Osteocyte (in vitro differentiated cells): ENCODE measurements at regions not wholly inside any gene's neighbourhood (a gene's known extent, or its start where the extent isn't known, plus 50 kb on each side); places are given as distances from the start of the nearest gene placed in this dataset.

Experiments used
- DNase-seq: peaks from one replicate; pipeline ENCODE4 v3.0.0; 2021; ENCODE audit warnings: mixed read lengths; ENCODE audit not compliant: unreplicated experiment; ENCODE audit errors: extremely low spot score
- H3K27ac Mint-ChIP-seq: one replicate; pipeline ENCODE4 v1.8.0; 2021; ENCODE audit warnings: mild to moderate bottlenecking, mixed read lengths; ENCODE audit not compliant: unreplicated experiment
- H3K27me3 Mint-ChIP-seq: one replicate; pipeline ENCODE4 v1.8.0; 2021; ENCODE audit warnings: mixed read lengths; ENCODE audit not compliant: unreplicated experiment
- H3K36me3 Mint-ChIP-seq: one replicate; pipeline ENCODE4 v1.8.0; 2021; ENCODE audit warnings: mixed read lengths; ENCODE audit not compliant: unreplicated experiment
- H3K4me1 Mint-ChIP-seq: one replicate; pipeline ENCODE4 v1.8.0; 2021; ENCODE audit warnings: mixed read lengths; ENCODE audit not compliant: unreplicated experiment
- H3K4me3 Mint-ChIP-seq: one replicate; pipeline ENCODE4 v1.8.0; 2021; ENCODE audit warnings: mild to moderate bottlenecking, moderate library complexity, mixed read lengths; ENCODE audit not compliant: unreplicated experiment
- H3K9me3 Mint-ChIP-seq: one replicate; pipeline ENCODE4 v1.8.0; 2021; ENCODE audit warnings: mixed read lengths; ENCODE audit not compliant: unreplicated experiment
- CTCF ChIP-seq: fragments of 200-600 bp; sonication (generic); IDR thresholded peaks from 2 replicates; pipeline ENCODE4 v1.5.0; 2021; ENCODE audit warnings: antibody characterized with exemption, mild to moderate bottlenecking, moderate library complexity

DNA sequence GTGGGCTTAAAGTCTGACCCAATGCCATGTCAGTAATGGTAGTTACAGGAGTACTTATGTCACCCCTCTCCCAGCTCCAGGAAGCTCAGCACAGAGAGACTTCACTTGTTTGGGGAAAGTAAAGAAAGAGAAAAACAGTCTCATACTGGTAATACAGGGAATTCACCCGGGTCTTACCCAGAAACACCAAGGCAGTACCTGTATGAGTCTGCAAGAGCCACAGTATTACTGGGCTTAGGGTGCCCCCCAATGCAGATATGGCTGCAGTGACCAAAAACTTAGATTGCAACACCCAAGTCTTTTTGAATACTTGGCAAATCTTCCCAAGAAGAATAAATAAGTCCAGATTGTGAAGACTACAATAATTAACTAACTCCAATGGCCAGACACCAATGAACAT lies 622.1 kb downstream of the IGSF11 start:
- Mint-ChIP-seq H3K27ac (no peak overlapping the region), H3K4me1 (no peaks in the 10 kb centered on the region), H3K36me3 (no peaks in the 10 kb centered on the region), H3K4me3 (no peak overlapping the region), H3K9me3 (peaks cover 7% of the 10 kb centered on the region), H3K27me3 (peaks cover 10% of the 10 kb centered on the region)
- TF ChIP-seq CTCF: no peak
- DNase-seq: no peak

DNA sequence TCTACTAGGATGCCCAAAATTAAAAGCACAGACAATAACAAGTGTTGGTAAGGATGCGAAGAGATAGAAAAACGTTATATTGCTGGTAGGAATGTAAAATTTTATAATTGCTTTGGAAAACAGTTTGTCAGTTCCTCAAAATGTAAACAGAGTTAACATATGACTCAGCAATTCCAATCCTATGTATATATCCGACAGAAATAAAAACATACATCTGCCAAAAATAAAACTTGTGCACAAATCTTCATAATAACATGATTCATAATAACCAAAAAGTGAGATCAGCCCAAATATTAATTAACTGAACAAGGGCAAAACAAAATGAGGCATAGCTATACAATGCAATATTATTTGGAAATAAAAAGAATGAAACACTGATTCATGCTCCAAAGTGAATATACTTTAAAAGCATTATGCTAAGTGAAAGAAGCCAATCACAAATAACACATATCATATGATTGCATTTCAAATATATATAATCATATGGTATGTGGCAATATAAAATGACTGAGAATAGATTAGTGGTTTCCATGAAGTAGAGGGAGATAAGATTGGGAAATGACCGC lies 609.3 kb downstream of the IGSF11 start:
- Mint-ChIP-seq H3K36me3 (no peaks in the 10 kb centered on the region), H3K27me3 (no peaks in the 10 kb centered on the region), H3K9me3 (no peaks in the 10 kb centered on the region), H3K27ac (no peak overlapping the region), H3K4me1 (no peaks in the 10 kb centered on the region), H3K4me3 (no peak overlapping the region)
- no peak for DNase-seq
- TF ChIP-seq CTCF: no peak

DNA sequence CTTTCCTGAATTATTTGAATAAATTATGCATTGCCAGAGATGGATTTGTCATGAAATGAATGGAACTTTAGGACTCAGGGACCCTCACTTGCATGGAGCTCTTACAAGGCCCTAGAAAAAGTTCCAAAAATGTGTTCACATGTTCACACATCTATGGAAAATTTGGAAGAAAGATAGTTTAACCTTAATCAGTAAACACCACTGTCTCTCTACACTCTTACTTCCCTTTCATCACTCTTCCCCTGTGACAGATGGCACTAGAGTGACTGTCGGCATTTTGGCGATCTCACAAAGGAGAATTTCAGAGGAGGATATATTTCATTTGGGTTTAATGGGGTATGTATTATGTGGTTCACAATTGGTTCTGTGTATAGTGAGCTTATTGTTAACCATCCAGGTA lies 600.8 kb downstream of the IGSF11 start:
- TF ChIP-seq CTCF: no peak
- Mint-ChIP-seq H3K27me3 (no peaks in the 10 kb centered on the region), H3K36me3 (no peaks in the 10 kb centered on the region), H3K4me3 (no peak overlapping the region), H3K4me1 (no peaks in the 10 kb centered on the region), H3K9me3 (no peaks in the 10 kb centered on the region), H3K27ac (no peak overlapping the region)
- DNase-seq: no peak

DNA sequence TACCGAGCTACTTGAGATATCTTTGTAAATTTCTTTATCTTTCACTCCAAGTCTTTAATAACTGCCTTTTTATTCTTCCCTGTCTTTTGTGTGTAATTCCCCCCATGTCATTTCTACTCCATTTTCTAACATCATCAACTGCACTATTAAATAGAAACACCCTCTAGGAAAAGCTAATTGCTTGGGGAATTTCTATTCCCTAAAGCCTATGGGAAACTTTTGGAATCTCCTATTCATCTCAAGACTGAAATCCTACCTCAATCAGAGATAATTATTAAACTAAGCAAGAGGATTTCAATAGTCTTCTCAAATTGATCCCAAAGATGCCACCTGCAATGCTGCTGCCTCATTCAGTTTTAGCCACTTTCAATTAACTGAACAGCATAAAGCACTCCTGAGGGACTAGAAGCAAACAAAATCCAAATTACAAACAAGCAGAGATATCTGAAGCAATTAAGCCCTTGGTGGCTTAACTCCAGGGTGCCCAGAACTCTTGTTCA lies 598.7 kb downstream of the IGSF11 start:
- Mint-ChIP-seq H3K4me1 (no peaks in the 10 kb centered on the region), H3K27ac (no peak overlapping the region), H3K9me3 (no peaks in the 10 kb centered on the region), H3K4me3 (no peak overlapping the region), H3K27me3 (no peaks in the 10 kb centered on the region), H3K36me3 (no peaks in the 10 kb centered on the region)
- no peak for TF ChIP-seq CTCF
- DNase-seq: no peak

DNA sequence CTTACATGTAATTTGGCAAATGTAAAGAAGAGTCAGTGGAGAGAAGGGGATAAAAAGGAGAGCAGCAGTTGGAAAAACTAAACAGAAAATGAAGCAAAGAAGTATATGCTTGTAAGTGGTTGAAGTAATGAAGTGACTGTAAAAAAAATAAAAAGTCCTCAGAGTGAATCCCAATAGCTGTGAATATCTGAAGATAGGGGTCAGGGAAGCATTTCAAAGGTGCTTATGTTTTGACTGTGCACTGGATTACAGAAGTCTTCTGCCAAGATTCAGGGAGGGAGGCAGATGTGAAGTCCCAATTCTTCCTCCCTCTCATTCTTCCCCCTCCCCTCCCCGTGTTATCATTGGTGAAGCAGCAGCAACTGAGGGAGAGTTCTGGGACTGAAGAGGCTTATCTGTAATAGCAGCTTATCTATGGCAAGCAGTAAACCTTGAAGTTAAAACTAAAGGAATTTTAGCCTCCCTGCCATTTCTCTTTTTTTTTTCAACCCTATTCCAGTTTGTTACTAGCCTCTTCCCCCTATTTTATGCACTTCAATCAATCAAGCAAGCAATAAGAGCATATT lies 597.9 kb downstream of the IGSF11 start:
- Mint-ChIP-seq H3K36me3 (no peaks in the 10 kb centered on the region), H3K27ac (no peak overlapping the region), H3K4me1 (no peaks in the 10 kb centered on the region), H3K4me3 (no peak overlapping the region), H3K9me3 (no peaks in the 10 kb centered on the region), H3K27me3 (no peaks in the 10 kb centered on the region)
- no peak for TF ChIP-seq CTCF
- DNase-seq: no peak
